ENCODE measurements at regions not wholly inside any gene's neighbourhood (a gene's known extent, or its start where the extent isn't known, plus 50 kb on each side); places are given as distances from the start of the nearest gene placed in this dataset.

- intact Hi-C loops (cut with micrococcal nuclease), result no loop called here
- H3K9me3 Mint-ChIP-seq (ENCODE audit: insufficient read depth), result peaks cover 4% of the 10 kb centered on the region
Observed at GRCh38 chr9:126221480-126221879, 105.1 kb upstream of the MVB12B start.

GRCh38 chr9:126222363-126222834 is 104.2 kb upstream of the MVB12B start:
- no peak overlapping the region for H3K27ac ChIP-seq (ENCODE audit: low read length in 2 of 2)
- ChIA-PET CTCF (no interaction called here), POLR2A (no interaction called here)
- intact Hi-C loops (cut with micrococcal nuclease), result no loop called here
- no peaks in the 10 kb centered on the region for H3K79me2 ChIP-seq (ENCODE audit: control insufficient read depth, insufficient read depth, low read length)
- WGBS (ENCODE audit: insufficient coverage), result 6% methylated on average over 16 of the region's 26 CpGs
- peak overlapping the region in 1 of 5 experiments; percentile 7 for H3K4me3 ChIP-seq (ENCODE audit: control extremely low read depth in 1 of 5, extremely low read depth in 1 of 5, insufficient read depth in 1 of 5, low read depth in 2 of 5, low read length in 4 of 5)
- no peak for ATAC-seq (ENCODE audit: low read depth)
- peaks cover 10% of the 10 kb centered on the region in 2 donors for H3K4me1 ChIP-seq (ENCODE audit: control insufficient read depth in 2 of 2, insufficient read depth in 2 of 2, low read length in 2 of 2)
- peak overlapping the region; percentile 61 for H3K4me2 ChIP-seq (replicated peaks; ENCODE audit: low read depth, low read length, poor library complexity, severe bottlenecking)
- H3K9me3 ChIP-seq (ENCODE audit: control extremely low read depth in 1 of 3, control insufficient read depth in 2 of 3, insufficient read depth in 1 of 3, low read length in 2 of 3), result peaks cover 3 to 12% (median 4%) of the 10 kb centered on the region in 3 donors
- no peak overlapping the region for H3K4me3 Mint-ChIP-seq
- H3K4me1 Mint-ChIP-seq, result peaks cover 9% of the 10 kb centered on the region
- no peak for TF ChIP-seq CTCF (IDR thresholded peaks at IDR 0.05)
- peak; percentile 56 for TF ChIP-seq EZH2 (IDR thresholded peaks at IDR 0.05; ENCODE audit: borderline replicate concordance, insufficient read depth, low read depth, low read length, poor library complexity, severe bottlenecking)
- peak overlapping the region; percentile 31 for H3K9ac ChIP-seq (ENCODE audit: low read length)
- peaks cover 4% of the 10 kb centered on the region for H3K9me3 Mint-ChIP-seq (ENCODE audit: insufficient read depth)
- H3K27me3 ChIP-seq (replicated peaks in 1 of 4; ENCODE audit: control extremely low read depth in 1 of 4, control insufficient read depth in 3 of 4, insufficient read depth in 4 of 4, low read length in 3 of 4), result peaks cover 0 to 34% (median 14%) of the 10 kb centered on the region in 4 experiments
- no peak overlapping the region for H3K27ac Mint-ChIP-seq
- no peak for DNase-seq
- peak overlapping the region; percentile 38 for H2AFZ ChIP-seq (ENCODE audit: insufficient read depth, low read depth, low read length, poor library complexity, severe bottlenecking)
- H4K20me1 ChIP-seq (ENCODE audit: control insufficient read depth, insufficient read depth, low read length, poor library complexity, severe bottlenecking), result no peaks in the 10 kb centered on the region
- H3K27me3 Mint-ChIP-seq, result peaks cover 71% of the 10 kb centered on the region
- H3K36me3 ChIP-seq (replicated peaks in 1 of 2; ENCODE audit: control extremely low read depth in 1 of 2, control insufficient read depth in 1 of 2, extremely low read depth in 1 of 2, insufficient read depth in 2 of 2, low read length in 1 of 2), result no peaks in the 10 kb centered on the region

More at GRCh38 chr9:126221480-126221879, 105.1 kb upstream of the MVB12B start:
- Histone ChIP-seq H3K9ac (ENCODE audit: low read length) (no peak overlapping the region), H4K20me1 (ENCODE audit: control insufficient read depth, insufficient read depth, low read length, poor library complexity, severe bottlenecking) (no peaks in the 10 kb centered on the region), H2AFZ (ENCODE audit: insufficient read depth, low read depth, low read length, poor library complexity, severe bottlenecking) (no peak overlapping the region), H3K4me1 (ENCODE audit: control insufficient read depth in 2 of 2, insufficient read depth in 2 of 2, low read length in 2 of 2) (peaks cover 10% of the 10 kb centered on the region in 2 donors), H3K4me3 (ENCODE audit: control extremely low read depth in 1 of 5, extremely low read depth in 1 of 5, insufficient read depth in 1 of 5, low read depth in 2 of 5, low read length in 4 of 5) (no peak overlapping the region), H3K36me3 (replicated peaks in 1 of 2; ENCODE audit: control extremely low read depth in 1 of 2, control insufficient read depth in 1 of 2, extremely low read depth in 1 of 2, insufficient read depth in 2 of 2, low read length in 1 of 2) (no peaks in the 10 kb centered on the region), H3K79me2 (ENCODE audit: control insufficient read depth, insufficient read depth, low read length) (no peaks in the 10 kb centered on the region), H3K4me2 (replicated peaks; ENCODE audit: low read depth, low read length, poor library complexity, severe bottlenecking) (no peak overlapping the region), H3K9me3 (ENCODE audit: control extremely low read depth in 1 of 3, control insufficient read depth in 2 of 3, insufficient read depth in 1 of 3, low read length in 2 of 3) (peaks cover 3 to 12% (median 4%) of the 10 kb centered on the region in 3 donors), H3K27ac (ENCODE audit: low read length in 2 of 2) (no peak overlapping the region), H3K27me3 (replicated peaks in 1 of 4; ENCODE audit: control extremely low read depth in 1 of 4, control insufficient read depth in 3 of 4, insufficient read depth in 4 of 4, low read length in 3 of 4) (peaks cover 0 to 35% (median 15%) of the 10 kb centered on the region in 4 experiments)
- Mint-ChIP-seq H3K4me1 (peaks cover 9% of the 10 kb centered on the region), H3K4me3 (peak overlapping the region; percentile 30), H3K27ac (no peak overlapping the region), H3K27me3 (peaks cover 63% of the 10 kb centered on the region)
- no peak for ATAC-seq (ENCODE audit: low read depth)
- WGBS (ENCODE audit: insufficient coverage), result no CpG with 5 or more reads among the region's 2 CpGs
- TF ChIP-seq EZH2 (IDR thresholded peaks at IDR 0.05; ENCODE audit: borderline replicate concordance, insufficient read depth, low read depth, low read length, poor library complexity, severe bottlenecking) (no peak), CTCF (IDR thresholded peaks at IDR 0.05) (no peak)
- CTCF ChIA-PET, result interaction anchor here (1.2 kb wide), 1 partner anchor 814 kb away, joined by 6 read pairs; no protein-coding TSS in a partner anchor
- no peak for DNase-seq
- POLR2A ChIA-PET, result no interaction called here
